ENCODE measurements at regions not wholly inside any gene's neighbourhood (a gene's known extent, or its start where the extent isn't known, plus 50 kb on each side); places are given as distances from the start of the nearest gene placed in this dataset.

GRCh38 chr13:87798536-87798935, 127.4 kb downstream of the SLITRK5 start:
- TF ChIP-seq POLR2AphosphoS5 (IDR thresholded peaks at IDR 0.05) (no peak), POLR2A (IDR thresholded peaks at IDR 0.05) (no peak), CTCF (IDR thresholded peaks at IDR 0.05) (no peak)

Data from gastroesophageal sphincter (tissue), 3 donors.